ENCODE measurements at regions not wholly inside any gene's neighbourhood (a gene's known extent, or its start where the extent isn't known, plus 50 kb on each side); places are given as distances from the start of the nearest gene placed in this dataset.

GRCh38 chr2:150581717-150582472 lies 94.4 kb upstream of the RND3 start:
- Histone ChIP-seq H3K4me3 (ENCODE audit: low read length) (no peak overlapping the region), H3K27ac (ENCODE audit: low read depth, low read length) (no peak overlapping the region), H3K9me3 (ENCODE audit: low read length) (no peaks in the 10 kb centered on the region), H3K36me3 (ENCODE audit: insufficient read depth, low read length) (no peaks in the 10 kb centered on the region), H3K27me3 (ENCODE audit: insufficient read depth, low read length, poor library complexity, severe bottlenecking) (no peaks in the 10 kb centered on the region), H3K4me1 (ENCODE audit: insufficient read depth, low read length) (no peaks in the 10 kb centered on the region)
- DNase-seq, result no peak
- H3K27me3 Mint-ChIP-seq, result no peaks in the 10 kb centered on the region
- H3K9me3 Mint-ChIP-seq, result peaks cover 9 to 20% (median 18%) of the 10 kb centered on the region in 5 donors
- ChIA-PET POLR2A (no interaction called here), CTCF (interaction anchor here (0.6 kb wide), 1 partner anchor 415 kb away, joined by 3 read pairs; no protein-coding TSS in a partner anchor)
- H3K27ac Mint-ChIP-seq, result no peak overlapping the region
- no peak overlapping the region for H3K4me3 Mint-ChIP-seq
- H3K36me3 Mint-ChIP-seq, result no peaks in the 10 kb centered on the region
- H3K4me1 Mint-ChIP-seq, result no peaks in the 10 kb centered on the region

DNA sequence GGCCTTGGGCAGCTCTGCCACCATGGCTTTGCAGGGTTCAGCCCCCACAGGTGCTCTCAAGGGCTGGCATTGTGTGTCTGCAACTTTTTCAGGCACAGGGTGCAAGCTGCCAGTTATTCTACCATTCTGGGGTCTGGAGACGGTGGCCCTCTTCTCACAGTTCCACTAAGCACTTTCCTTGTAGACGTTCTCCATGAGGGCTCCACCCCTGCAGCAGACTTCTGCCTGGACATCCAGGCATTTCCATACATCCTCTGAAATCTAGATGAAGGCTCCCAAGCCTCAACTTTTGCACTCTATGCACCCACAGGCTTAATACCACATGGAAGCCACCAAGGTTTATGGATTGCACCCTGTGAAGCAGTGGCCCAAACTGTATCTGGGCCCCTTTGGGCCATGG lies 91.0 kb upstream of the RND3 start:
- ChIA-PET CTCF (no interaction called here), POLR2A (no interaction called here)
- no peaks in the 10 kb centered on the region for H3K27me3 Mint-ChIP-seq
- Histone ChIP-seq H3K36me3 (ENCODE audit: insufficient read depth, low read length) (no peaks in the 10 kb centered on the region), H3K27ac (ENCODE audit: low read depth, low read length) (no peak overlapping the region), H3K27me3 (ENCODE audit: insufficient read depth, low read length, poor library complexity, severe bottlenecking) (no peaks in the 10 kb centered on the region), H3K9me3 (ENCODE audit: low read length) (no peaks in the 10 kb centered on the region), H3K4me1 (ENCODE audit: insufficient read depth, low read length) (no peaks in the 10 kb centered on the region), H3K4me3 (ENCODE audit: low read length) (no peak overlapping the region)
- no peak for DNase-seq
- H3K4me3 Mint-ChIP-seq, result no peak overlapping the region
- H3K9me3 Mint-ChIP-seq, result peaks cover 9 to 20% (median 19%) of the 10 kb centered on the region in 5 donors
- no peaks in the 10 kb centered on the region for H3K36me3 Mint-ChIP-seq
- H3K4me1 Mint-ChIP-seq, result no peaks in the 10 kb centered on the region
- H3K27ac Mint-ChIP-seq, result no peak overlapping the region

- H3K4me1 ChIP-seq (ENCODE audit: insufficient read depth, low read length), result no peaks in the 10 kb centered on the region
- no peak overlapping the region for H3K4me3 Mint-ChIP-seq
- peaks cover 9 to 20% (median 19%) of the 10 kb centered on the region in 5 donors for H3K9me3 Mint-ChIP-seq
- H3K36me3 Mint-ChIP-seq, result no peaks in the 10 kb centered on the region
- no peak overlapping the region for H3K27ac Mint-ChIP-seq
- H3K4me3 ChIP-seq (ENCODE audit: low read length), result no peak overlapping the region
- H3K27me3 ChIP-seq (ENCODE audit: insufficient read depth, low read length, poor library complexity, severe bottlenecking), result no peaks in the 10 kb centered on the region
- ChIA-PET CTCF (no interaction called here), POLR2A (no interaction called here)
- H3K27me3 Mint-ChIP-seq, result no peaks in the 10 kb centered on the region
- no peak overlapping the region for H3K27ac ChIP-seq (ENCODE audit: low read depth, low read length)
- H3K36me3 ChIP-seq (ENCODE audit: insufficient read depth, low read length), result no peaks in the 10 kb centered on the region
- no peak for DNase-seq
- no peaks in the 10 kb centered on the region for H3K4me1 Mint-ChIP-seq
- H3K9me3 ChIP-seq (ENCODE audit: low read length), result no peaks in the 10 kb centered on the region
These were observed 88.4 kb upstream of the RND3 start for GRCh38 chr2:150575861-150576260.

- H3K27ac Mint-ChIP-seq, result no peak overlapping the region
- no peaks in the 10 kb centered on the region for H3K4me1 Mint-ChIP-seq
- Histone ChIP-seq H3K27me3 (ENCODE audit: insufficient read depth, low read length, poor library complexity, severe bottlenecking) (no peaks in the 10 kb centered on the region), H3K36me3 (ENCODE audit: insufficient read depth, low read length) (no peaks in the 10 kb centered on the region), H3K9me3 (ENCODE audit: low read length) (no peaks in the 10 kb centered on the region), H3K4me1 (ENCODE audit: insufficient read depth, low read length) (no peaks in the 10 kb centered on the region), H3K27ac (ENCODE audit: low read depth, low read length) (no peak overlapping the region), H3K4me3 (ENCODE audit: low read length) (no peak overlapping the region)
- peaks cover 0 to 7% (median 4%) of the 10 kb centered on the region in 5 donors for H3K9me3 Mint-ChIP-seq
- ChIA-PET CTCF (no interaction called here), POLR2A (no interaction called here)
- H3K27me3 Mint-ChIP-seq, result no peaks in the 10 kb centered on the region
- no peak overlapping the region for H3K4me3 Mint-ChIP-seq
- no peaks in the 10 kb centered on the region for H3K36me3 Mint-ChIP-seq
- DNase-seq, result no peak
These were observed 85.5 kb upstream of the RND3 start for GRCh38 chr2:150572961-150573395.

DNA sequence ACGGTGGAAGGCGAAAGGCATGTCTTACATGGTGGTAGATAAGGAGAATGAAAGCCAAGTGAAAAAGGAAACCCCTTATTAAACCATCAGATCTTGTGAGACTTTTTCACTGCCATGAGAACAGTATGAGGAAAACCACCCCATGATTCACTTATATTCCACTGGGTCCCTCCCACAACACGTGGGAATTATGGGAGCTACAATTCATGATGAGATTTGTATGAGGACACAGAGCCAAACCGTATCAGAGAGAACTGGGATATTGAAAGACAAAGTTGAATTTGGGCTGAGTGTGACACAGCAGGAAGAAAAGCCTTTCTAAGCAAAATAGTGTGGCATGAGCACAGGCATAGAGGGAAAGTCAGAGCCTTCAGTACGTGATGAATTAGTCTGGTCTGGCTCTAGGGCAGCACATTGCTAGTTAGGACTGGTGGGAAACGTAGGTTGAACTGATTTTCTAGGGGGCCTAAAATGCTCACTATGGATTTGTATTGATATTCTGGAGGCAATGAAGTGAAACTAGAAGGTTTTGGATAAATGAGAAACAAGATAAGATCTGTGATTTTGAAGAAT lies 84.8 kb upstream of the RND3 start:
- Histone ChIP-seq H3K4me1 (ENCODE audit: insufficient read depth, low read length) (no peaks in the 10 kb centered on the region), H3K27ac (ENCODE audit: low read depth, low read length) (no peak overlapping the region), H3K9me3 (ENCODE audit: low read length) (no peaks in the 10 kb centered on the region), H3K27me3 (ENCODE audit: insufficient read depth, low read length, poor library complexity, severe bottlenecking) (no peaks in the 10 kb centered on the region), H3K4me3 (ENCODE audit: low read length) (no peak overlapping the region), H3K36me3 (ENCODE audit: insufficient read depth, low read length) (no peaks in the 10 kb centered on the region)
- DNase-seq, result no peak
- H3K4me3 Mint-ChIP-seq, result no peak overlapping the region
- H3K27ac Mint-ChIP-seq, result no peak overlapping the region
- ChIA-PET POLR2A (no interaction called here), CTCF (no interaction called here)
- no peaks in the 10 kb centered on the region for H3K27me3 Mint-ChIP-seq
- H3K9me3 Mint-ChIP-seq, result peaks cover 0 to 2% (median 0%) of the 10 kb centered on the region in 5 donors
- no peaks in the 10 kb centered on the region for H3K4me1 Mint-ChIP-seq
- no peaks in the 10 kb centered on the region for H3K36me3 Mint-ChIP-seq

DNA sequence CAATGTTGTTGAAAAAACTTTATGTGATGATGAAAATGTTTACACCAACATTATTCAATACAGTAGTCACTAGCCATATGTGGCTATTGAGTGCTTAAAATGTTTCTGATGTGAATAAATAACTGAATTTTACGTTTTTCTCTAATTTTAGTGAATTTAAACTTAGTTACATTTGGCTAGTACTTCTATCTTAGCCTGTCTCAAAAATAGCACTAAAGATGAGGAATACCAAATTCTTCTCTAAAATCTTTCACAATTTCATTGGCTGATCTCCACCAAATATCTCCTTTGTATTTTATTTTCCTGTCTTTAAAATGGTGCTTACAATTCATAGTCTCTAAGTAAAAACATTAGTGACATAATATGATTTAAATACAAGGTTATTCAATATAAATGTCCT lies 83.7 kb upstream of the RND3 start:
- H3K4me1 ChIP-seq (ENCODE audit: insufficient read depth, low read length), result no peaks in the 10 kb centered on the region
- DNase-seq, result no peak
- no peaks in the 10 kb centered on the region for H3K4me1 Mint-ChIP-seq
- no peaks in the 10 kb centered on the region for H3K9me3 Mint-ChIP-seq
- H3K27ac ChIP-seq (ENCODE audit: low read depth, low read length), result no peak overlapping the region
- no peaks in the 10 kb centered on the region for H3K27me3 Mint-ChIP-seq
- ChIA-PET CTCF (no interaction called here), POLR2A (no interaction called here)
- no peak overlapping the region for H3K4me3 Mint-ChIP-seq
- no peak overlapping the region for H3K27ac Mint-ChIP-seq
- no peaks in the 10 kb centered on the region for H3K36me3 Mint-ChIP-seq
- no peaks in the 10 kb centered on the region for H3K27me3 ChIP-seq (ENCODE audit: insufficient read depth, low read length, poor library complexity, severe bottlenecking)
- no peak overlapping the region for H3K4me3 ChIP-seq (ENCODE audit: low read length)
- H3K36me3 ChIP-seq (ENCODE audit: insufficient read depth, low read length), result no peaks in the 10 kb centered on the region
- no peaks in the 10 kb centered on the region for H3K9me3 ChIP-seq (ENCODE audit: low read length)

DNA sequence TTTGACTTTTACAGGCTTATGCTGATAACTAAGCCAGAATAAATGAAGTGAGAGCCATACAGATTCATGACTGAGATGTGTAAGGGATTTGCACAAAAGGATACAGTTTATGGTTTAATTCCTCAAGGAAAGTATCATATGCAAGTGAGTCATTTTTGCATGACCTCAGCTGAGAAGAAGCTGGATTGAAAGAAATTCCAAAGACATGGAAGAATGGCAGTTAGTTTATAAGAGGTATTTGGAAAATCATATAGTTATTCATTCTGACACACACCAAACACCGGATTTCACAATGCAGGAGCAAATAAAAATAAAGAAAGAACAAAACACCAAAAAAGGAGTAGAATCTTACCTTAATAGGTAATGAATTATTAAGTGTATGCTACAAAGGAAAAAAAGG lies 83.2 kb upstream of the RND3 start:
- H3K4me3 Mint-ChIP-seq, result no peak overlapping the region
- Histone ChIP-seq H3K9me3 (ENCODE audit: low read length) (no peaks in the 10 kb centered on the region), H3K27ac (ENCODE audit: low read depth, low read length) (no peak overlapping the region), H3K4me3 (ENCODE audit: low read length) (no peak overlapping the region), H3K36me3 (ENCODE audit: insufficient read depth, low read length) (no peaks in the 10 kb centered on the region), H3K27me3 (ENCODE audit: insufficient read depth, low read length, poor library complexity, severe bottlenecking) (no peaks in the 10 kb centered on the region), H3K4me1 (ENCODE audit: insufficient read depth, low read length) (no peaks in the 10 kb centered on the region)
- H3K27me3 Mint-ChIP-seq, result no peaks in the 10 kb centered on the region
- no peaks in the 10 kb centered on the region for H3K9me3 Mint-ChIP-seq
- ChIA-PET CTCF (no interaction called here), POLR2A (no interaction called here)
- H3K4me1 Mint-ChIP-seq, result no peaks in the 10 kb centered on the region
- no peaks in the 10 kb centered on the region for H3K36me3 Mint-ChIP-seq
- no peak for DNase-seq
- H3K27ac Mint-ChIP-seq, result no peak overlapping the region

- Histone ChIP-seq H3K27me3 (ENCODE audit: insufficient read depth, low read length, poor library complexity, severe bottlenecking) (no peaks in the 10 kb centered on the region), H3K9me3 (ENCODE audit: low read length) (no peaks in the 10 kb centered on the region), H3K4me3 (ENCODE audit: low read length) (no peak overlapping the region), H3K36me3 (ENCODE audit: insufficient read depth, low read length) (no peaks in the 10 kb centered on the region), H3K27ac (ENCODE audit: low read depth, low read length) (no peak overlapping the region), H3K4me1 (ENCODE audit: insufficient read depth, low read length) (no peaks in the 10 kb centered on the region)
- DNase-seq, result no peak
- Mint-ChIP-seq H3K36me3 (no peaks in the 10 kb centered on the region), H3K27me3 (no peaks in the 10 kb centered on the region), H3K9me3 (peaks cover 0 to 2% (median 0%) of the 10 kb centered on the region in 5 donors), H3K27ac (no peak overlapping the region), H3K4me1 (no peaks in the 10 kb centered on the region), H3K4me3 (no peak overlapping the region)
- ChIA-PET POLR2A (no interaction called here), CTCF (no interaction called here)
These were observed 82.3 kb upstream of the RND3 start for GRCh38 chr2:150569761-150570160.
